MG63 (cell line): ENCODE measurements at regions not wholly inside any gene's neighbourhood (a gene's known extent, or its start where the extent isn't known, plus 50 kb on each side); places are given as distances from the start of the nearest gene placed in this dataset.

Experiments
- DNase-seq: peaks from one replicate; pipeline ENCODE4 v3.0.0-alpha.2; 2020
- H3K27me3 ChIP-seq: fragments of 250-450 bp; sonication (Bioruptor Pico); 2 replicates; pipeline ENCODE4 v1.5.1; 2020; ENCODE audit warnings: mild to moderate bottlenecking, moderate library complexity
- H3K36me3 ChIP-seq: fragments of 250-450 bp; sonication (Bioruptor Pico); 2 replicates; pipeline ENCODE4 v1.5.1; 2020; ENCODE audit warnings: mild to moderate bottlenecking, moderate library complexity
- H3K4me3 ChIP-seq: fragments of 250-450 bp; sonication (Bioruptor Pico); 2 replicates; pipeline ENCODE4 v1.5.1; 2020; ENCODE audit warnings: mild to moderate bottlenecking, moderate library complexity
- H3K9me3 ChIP-seq: fragments of 250-450 bp; sonication (Bioruptor Pico); 2 replicates; pipeline ENCODE4 v1.5.1; 2020; ENCODE audit warnings: mild to moderate bottlenecking, moderate library complexity

GRCh38 chr14:84397631-84398030, 1132.3 kb upstream of the FLRT2 start:
- Histone ChIP-seq H3K4me3 (no peak overlapping the region), H3K36me3 (no peaks in the 10 kb centered on the region), H3K27me3 (no peaks in the 10 kb centered on the region)

DNA sequence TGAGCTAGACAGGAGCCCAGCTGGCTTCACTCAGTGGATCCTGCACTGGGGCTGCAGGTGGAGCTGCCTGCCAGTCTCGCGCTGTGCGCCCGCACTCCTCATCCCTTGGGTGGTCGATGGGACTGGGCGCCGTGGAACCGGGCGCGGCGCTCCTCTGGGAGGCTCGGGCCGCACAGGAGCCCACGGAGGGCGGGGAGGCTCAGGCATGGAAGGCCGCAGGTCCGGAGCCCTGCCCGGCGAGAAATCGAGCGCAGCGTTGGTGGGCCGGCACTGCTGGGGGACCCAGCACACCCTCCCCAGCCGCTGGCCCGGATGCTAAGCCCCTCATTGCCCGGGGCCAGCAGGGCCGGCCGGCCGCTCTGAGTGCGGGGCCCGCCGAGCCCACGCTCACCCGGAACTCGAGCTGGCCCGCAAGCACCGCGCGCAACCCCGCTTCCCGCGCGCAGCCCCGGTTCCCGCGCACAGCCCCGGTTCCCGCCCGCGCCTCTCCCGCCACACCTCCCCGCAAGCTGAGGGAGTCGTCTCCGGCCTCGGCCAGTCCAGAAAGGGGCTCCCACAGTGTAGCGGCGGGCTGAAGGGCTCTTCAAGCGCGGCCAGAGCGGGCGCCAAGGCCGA, 1130.5 kb upstream of the FLRT2 start:
- Histone ChIP-seq H3K36me3 (no peaks in the 10 kb centered on the region), H3K27me3 (no peaks in the 10 kb centered on the region), H3K4me3 (no peak overlapping the region), H3K9me3 (no peaks in the 10 kb centered on the region)
- no peak for DNase-seq

More at GRCh38 chr14:84397631-84398030, 1132.3 kb upstream of the FLRT2 start:
- no peaks in the 10 kb centered on the region for H3K9me3 ChIP-seq
- DNase-seq, result no peak

DNA sequence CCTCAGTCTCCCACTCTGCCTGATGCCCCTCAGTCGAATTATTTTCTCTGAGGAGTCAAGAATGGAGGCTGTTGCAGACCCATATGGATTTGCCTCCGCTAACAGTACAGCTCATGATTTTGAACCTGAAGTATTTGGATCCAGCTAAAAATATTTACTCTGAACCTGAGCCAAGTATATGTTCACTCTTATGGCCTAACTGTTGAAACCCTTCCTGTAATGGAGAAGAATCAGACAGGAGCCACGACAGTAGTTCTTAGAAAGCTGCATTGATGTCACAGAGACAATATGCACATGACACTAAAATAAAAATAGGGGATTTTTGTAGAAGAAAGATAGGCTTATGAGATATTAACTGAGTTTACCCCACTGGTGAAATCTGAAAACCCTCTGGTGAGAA, 1128.3 kb upstream of the FLRT2 start:
- no peaks in the 10 kb centered on the region for H3K36me3 ChIP-seq
- H3K4me3 ChIP-seq, result no peak overlapping the region
- H3K27me3 ChIP-seq, result no peaks in the 10 kb centered on the region
- no peak for DNase-seq
- no peaks in the 10 kb centered on the region for H3K9me3 ChIP-seq

- DNase-seq, result no peak
These were observed 1126.4 kb upstream of the FLRT2 start for GRCh38 chr14:84403585-84403984.

DNA sequence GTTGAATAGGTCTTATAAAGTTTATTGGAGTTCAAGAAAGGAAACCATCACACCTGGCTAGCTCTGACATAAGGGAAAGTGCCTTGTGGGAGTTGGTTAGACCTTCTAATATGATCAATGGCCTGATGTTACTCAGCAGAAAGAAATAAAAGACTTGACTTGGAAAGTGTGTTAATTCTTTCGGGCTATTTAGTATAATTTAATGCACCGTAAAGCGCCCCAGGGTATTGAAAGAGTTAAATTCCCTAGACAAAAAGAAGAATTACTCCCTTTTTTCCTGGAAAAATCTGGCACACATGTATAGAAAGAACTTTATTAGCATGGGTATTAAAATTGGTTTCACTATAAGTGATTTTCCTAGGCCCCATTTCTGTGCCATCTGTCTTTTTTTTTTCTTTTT, 1125.7 kb upstream of the FLRT2 start:
- no peak for DNase-seq
- H3K27me3 ChIP-seq, result no peaks in the 10 kb centered on the region
- H3K4me3 ChIP-seq, result no peak overlapping the region
- H3K9me3 ChIP-seq, result no peaks in the 10 kb centered on the region
- no peaks in the 10 kb centered on the region for H3K36me3 ChIP-seq

More at GRCh38 chr14:84403585-84403984, 1126.4 kb upstream of the FLRT2 start:
- Histone ChIP-seq H3K27me3 (no peaks in the 10 kb centered on the region), H3K36me3 (no peaks in the 10 kb centered on the region), H3K9me3 (no peaks in the 10 kb centered on the region), H3K4me3 (no peak overlapping the region)

- no peak overlapping the region for H3K4me3 ChIP-seq
- no peaks in the 10 kb centered on the region for H3K27me3 ChIP-seq
- H3K36me3 ChIP-seq, result no peaks in the 10 kb centered on the region
- H3K9me3 ChIP-seq, result no peaks in the 10 kb centered on the region
- no peak for DNase-seq
These were observed 1120.5 kb upstream of the FLRT2 start for GRCh38 chr14:84409435-84409834.

GRCh38 chr14:84410344-84410743, 1119.6 kb upstream of the FLRT2 start:
- H3K36me3 ChIP-seq, result no peaks in the 10 kb centered on the region
- no peaks in the 10 kb centered on the region for H3K27me3 ChIP-seq
- H3K4me3 ChIP-seq, result no peak overlapping the region
- no peak for DNase-seq
- H3K9me3 ChIP-seq, result no peaks in the 10 kb centered on the region

- Histone ChIP-seq H3K4me3 (no peak overlapping the region), H3K9me3 (no peaks in the 10 kb centered on the region), H3K27me3 (no peaks in the 10 kb centered on the region), H3K36me3 (no peaks in the 10 kb centered on the region)
- no peak for DNase-seq
These were observed 1109.7 kb upstream of the FLRT2 start for GRCh38 chr14:84420221-84420620.

DNA sequence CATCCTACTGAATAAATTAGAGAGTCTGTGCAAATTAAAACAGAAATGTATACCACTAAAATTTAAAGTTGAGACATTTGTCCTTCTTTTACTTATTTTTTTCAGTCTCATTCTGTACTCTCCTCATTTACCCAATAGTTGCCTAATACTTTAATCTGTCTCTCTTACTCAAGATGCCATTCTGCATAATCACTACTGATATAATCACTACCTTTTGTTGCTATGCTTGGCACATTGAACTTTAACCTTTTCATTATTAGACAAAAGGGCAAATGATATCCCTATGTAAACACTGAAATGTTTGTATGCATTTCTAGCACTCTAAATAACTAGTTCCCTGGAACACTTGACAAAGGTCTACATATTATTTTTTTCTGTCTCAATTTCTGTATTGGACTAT, 1108.3 kb upstream of the FLRT2 start:
- DNase-seq, result no peak
- H3K9me3 ChIP-seq, result no peaks in the 10 kb centered on the region
- H3K27me3 ChIP-seq, result no peaks in the 10 kb centered on the region
- no peak overlapping the region for H3K4me3 ChIP-seq
- no peaks in the 10 kb centered on the region for H3K36me3 ChIP-seq

DNA sequence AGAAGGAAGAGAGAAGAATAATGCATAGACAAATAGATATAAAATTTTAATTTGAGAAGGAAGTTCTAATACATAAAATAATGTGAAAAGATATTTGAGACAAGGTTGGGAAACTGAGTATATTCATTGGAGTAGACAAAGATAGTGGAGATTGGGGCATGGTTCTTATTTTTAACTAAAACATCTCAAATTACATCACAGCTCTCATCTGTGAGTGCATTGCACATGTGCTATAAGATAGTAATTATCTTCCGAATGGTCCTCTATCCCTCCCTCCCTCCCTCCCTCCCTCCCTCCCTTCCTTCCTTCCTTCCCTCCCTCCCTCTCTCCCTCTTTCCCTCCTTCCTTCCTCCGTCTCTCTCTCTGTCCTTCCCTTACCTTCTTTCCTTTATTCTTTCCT, 1104.0 kb upstream of the FLRT2 start:
- H3K27me3 ChIP-seq, result no peaks in the 10 kb centered on the region
- no peaks in the 10 kb centered on the region for H3K36me3 ChIP-seq
- no peaks in the 10 kb centered on the region for H3K9me3 ChIP-seq
- no peak overlapping the region for H3K4me3 ChIP-seq
- DNase-seq, result no peak

DNA sequence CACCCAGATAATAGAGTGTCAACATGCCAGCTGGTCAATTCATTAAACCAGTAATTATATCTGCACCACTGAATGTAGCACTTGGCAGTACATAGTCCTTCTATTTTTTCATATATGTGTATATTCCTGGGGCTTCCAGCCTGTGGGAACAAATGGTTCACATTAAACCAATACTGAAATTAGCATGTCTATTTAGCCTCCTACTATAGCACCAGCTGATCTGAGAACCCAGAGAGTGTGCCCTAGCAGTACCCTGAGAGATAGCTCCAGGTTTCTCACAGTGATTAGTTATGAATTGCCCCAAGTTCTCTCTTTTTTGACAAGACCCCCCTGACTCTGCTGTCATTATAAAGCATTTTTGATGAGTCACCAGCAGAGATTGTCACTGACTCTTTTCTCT, 1097.3 kb upstream of the FLRT2 start:
- no peak for DNase-seq
- Histone ChIP-seq H3K36me3 (no peaks in the 10 kb centered on the region), H3K4me3 (no peak overlapping the region), H3K27me3 (no peaks in the 10 kb centered on the region), H3K9me3 (no peaks in the 10 kb centered on the region)

GRCh38 chr14:84433961-84434360, 1096.0 kb upstream of the FLRT2 start:
- no peak for DNase-seq
- H3K27me3 ChIP-seq, result no peaks in the 10 kb centered on the region

DNA sequence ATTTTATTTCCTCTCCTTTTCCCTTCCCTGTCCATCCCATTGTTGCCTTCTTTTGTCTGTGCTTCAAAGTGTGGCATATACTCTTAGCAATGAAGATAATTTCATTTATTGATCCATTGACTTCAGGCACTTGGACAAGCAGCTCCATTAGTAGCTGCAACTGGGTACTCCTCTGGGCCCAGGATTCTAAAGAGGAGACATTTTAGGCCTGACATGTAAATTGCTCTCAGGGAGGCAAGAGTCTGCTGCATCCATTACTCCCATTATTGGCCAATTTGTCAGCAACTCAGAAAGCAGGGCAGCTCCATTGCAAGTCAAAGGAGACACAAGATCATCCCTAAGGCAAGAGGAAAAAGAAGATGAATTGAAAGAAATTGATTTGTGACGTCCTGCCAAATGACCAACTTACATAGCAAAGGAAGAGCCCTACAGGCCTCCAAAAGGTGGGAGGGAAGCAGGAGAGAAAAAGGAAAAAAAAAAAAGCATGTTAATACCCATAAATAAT, 1094.1 kb upstream of the FLRT2 start:
- no peak overlapping the region for H3K4me3 ChIP-seq
- DNase-seq, result no peak
- no peaks in the 10 kb centered on the region for H3K36me3 ChIP-seq
- H3K27me3 ChIP-seq, result no peaks in the 10 kb centered on the region
- no peaks in the 10 kb centered on the region for H3K9me3 ChIP-seq

More at GRCh38 chr14:84433961-84434360, 1096.0 kb upstream of the FLRT2 start:
- Histone ChIP-seq H3K9me3 (no peaks in the 10 kb centered on the region), H3K36me3 (no peaks in the 10 kb centered on the region), H3K4me3 (no peak overlapping the region)

DNA sequence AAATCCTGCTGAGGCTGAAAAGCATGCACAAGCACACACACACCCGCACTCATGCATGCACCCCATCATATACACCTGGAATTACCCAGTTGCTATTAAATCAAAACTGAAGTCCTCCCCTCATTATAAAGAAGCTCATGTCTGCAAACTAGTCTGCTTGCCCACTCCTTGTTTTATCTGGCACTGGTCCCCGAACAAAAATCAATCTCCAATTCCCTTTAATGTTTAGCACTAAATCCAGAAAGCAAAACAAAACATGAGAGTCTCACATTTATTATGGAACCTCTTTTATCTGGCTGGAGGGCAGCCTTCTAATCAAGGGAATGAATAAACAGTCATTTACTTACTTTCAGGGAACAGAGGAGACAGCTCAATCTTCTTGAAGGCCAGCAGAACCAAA, 1093.4 kb upstream of the FLRT2 start:
- Histone ChIP-seq H3K9me3 (no peaks in the 10 kb centered on the region), H3K36me3 (no peaks in the 10 kb centered on the region), H3K4me3 (no peak overlapping the region), H3K27me3 (no peaks in the 10 kb centered on the region)
- DNase-seq, result no peak

GRCh38 chr14:84442521-84442920, 1087.4 kb upstream of the FLRT2 start:
- DNase-seq, result no peak
- Histone ChIP-seq H3K27me3 (no peaks in the 10 kb centered on the region), H3K36me3 (no peaks in the 10 kb centered on the region), H3K4me3 (no peak overlapping the region), H3K9me3 (no peaks in the 10 kb centered on the region)

GRCh38 chr14:84445486-84445885, 1084.5 kb upstream of the FLRT2 start:
- Histone ChIP-seq H3K9me3 (no peaks in the 10 kb centered on the region), H3K27me3 (no peaks in the 10 kb centered on the region), H3K4me3 (no peak overlapping the region), H3K36me3 (no peaks in the 10 kb centered on the region)
- DNase-seq, result no peak

- Histone ChIP-seq H3K4me3 (no peak overlapping the region), H3K27me3 (no peaks in the 10 kb centered on the region), H3K9me3 (no peaks in the 10 kb centered on the region), H3K36me3 (no peaks in the 10 kb centered on the region)
- no peak for DNase-seq
These were observed 1083.7 kb upstream of the FLRT2 start for GRCh38 chr14:84446250-84446649.

DNA sequence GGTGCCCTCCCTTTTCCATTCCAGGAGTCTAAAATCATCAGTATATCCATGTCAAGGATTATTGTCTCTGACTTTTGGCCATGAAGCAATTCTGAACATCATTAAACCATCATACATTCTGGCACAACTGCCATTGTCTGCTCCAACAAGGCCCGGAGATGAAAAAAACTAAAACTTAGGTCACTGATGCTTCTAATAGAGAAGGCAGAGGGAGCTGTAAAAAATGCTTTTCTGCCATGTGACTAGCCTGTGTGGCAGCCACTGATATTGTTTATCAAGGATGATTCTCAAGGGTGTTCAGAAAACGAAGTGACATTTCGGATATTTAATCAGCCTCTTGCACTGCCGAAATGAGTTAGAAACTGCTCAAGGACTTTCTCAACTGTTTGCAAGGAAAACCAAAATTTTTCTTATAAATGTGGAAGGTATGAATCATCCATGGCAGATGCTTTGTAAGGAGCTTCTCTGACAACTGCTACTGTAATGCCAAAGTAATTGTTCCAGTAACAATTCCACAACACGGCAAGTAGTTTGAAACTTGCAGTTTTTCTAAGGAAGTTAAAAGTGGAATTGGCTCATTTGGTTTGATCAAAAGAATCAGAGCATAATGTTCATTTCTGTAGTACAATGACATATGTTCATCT, 1076.5 kb upstream of the FLRT2 start:
- DNase-seq, result no peak
- no peaks in the 10 kb centered on the region for H3K36me3 ChIP-seq

More for the DNA sequence above, 1076.5 kb upstream of the FLRT2 start:
- H3K9me3 ChIP-seq, result no peaks in the 10 kb centered on the region
- H3K4me3 ChIP-seq, result no peak overlapping the region
- no peaks in the 10 kb centered on the region for H3K27me3 ChIP-seq
